ENCODE measurements at regions not wholly inside any gene's neighbourhood (a gene's known extent, or its start where the extent isn't known, plus 50 kb on each side); places are given as distances from the start of the nearest gene placed in this dataset.

DNA sequence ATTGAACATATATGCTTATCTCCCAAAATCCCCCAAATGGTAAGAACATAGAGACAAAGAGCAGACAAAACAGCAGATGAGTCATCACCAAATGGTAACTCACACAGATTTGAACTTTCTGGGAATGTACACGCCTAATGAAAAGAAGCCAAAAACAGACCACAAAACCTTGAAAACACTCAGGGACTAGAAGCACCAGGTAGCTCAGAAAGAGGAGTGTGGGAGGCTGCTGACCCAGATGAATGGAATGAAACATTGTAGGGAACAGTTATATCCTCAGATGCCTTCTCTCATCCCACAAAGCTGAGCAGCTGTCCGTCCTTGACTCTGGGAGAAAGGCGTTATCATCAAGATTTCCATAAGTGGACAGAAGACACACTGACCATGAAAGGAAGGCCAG lies 307.0 kb upstream of the USP25 start:
- intact Hi-C loops (cut with micrococcal nuclease) = no loop called here
- no peak for ATAC-seq

DNA sequence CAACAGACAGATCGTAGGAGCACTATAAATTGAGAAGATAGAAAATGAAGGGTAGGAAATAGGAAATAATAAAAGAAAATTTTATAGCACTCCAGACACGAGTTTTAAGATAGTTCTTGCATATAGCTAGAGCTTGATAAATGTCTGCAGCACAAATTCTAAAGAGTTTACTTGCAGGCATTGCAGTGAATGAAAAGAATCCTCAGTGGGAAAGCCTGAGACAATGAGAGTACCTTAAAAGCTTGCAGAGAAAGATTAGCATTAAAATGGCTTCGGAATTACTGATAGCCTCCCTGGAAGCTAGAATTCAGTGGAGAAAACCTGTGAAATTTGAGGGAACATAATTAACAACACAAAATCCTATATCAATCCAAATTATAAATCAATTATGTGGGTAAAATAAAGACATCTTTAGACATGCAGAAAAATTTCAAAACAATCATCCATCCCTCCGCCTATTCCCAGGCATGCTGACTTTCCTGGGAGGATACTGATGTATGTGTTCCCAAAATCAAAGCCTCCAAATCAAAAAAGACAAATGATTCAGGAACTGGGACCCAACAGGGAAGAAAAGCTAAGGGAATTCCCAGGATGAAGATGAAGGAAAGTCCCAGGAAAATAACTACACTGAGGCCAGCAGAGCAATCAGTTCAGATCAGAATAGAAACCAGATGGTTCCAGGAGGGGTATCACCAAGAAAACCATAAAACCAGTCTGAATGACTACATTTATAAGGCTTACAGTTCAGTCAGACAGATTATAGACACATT lies 305.9 kb upstream of the USP25 start:
- TF ChIP-seq, protein P1, sequence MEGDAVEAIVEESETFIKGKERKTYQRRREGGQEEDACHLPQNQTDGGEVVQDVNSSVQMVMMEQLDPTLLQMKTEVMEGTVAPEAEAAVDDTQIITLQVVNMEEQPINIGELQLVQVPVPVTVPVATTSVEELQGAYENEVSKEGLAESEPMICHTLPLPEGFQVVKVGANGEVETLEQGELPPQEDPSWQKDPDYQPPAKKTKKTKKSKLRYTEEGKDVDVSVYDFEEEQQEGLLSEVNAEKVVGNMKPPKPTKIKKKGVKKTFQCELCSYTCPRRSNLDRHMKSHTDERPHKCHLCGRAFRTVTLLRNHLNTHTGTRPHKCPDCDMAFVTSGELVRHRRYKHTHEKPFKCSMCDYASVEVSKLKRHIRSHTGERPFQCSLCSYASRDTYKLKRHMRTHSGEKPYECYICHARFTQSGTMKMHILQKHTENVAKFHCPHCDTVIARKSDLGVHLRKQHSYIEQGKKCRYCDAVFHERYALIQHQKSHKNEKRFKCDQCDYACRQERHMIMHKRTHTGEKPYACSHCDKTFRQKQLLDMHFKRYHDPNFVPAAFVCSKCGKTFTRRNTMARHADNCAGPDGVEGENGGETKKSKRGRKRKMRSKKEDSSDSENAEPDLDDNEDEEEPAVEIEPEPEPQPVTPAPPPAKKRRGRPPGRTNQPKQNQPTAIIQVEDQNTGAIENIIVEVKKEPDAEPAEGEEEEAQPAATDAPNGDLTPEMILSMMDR (IDR thresholded peaks at IDR 0.05) = no peak
- DNase-seq = no peak
- Mint-ChIP-seq H3K4me3 (no peak overlapping the region), H3K36me3 (no peaks in the 10 kb centered on the region), H3K4me1 (no peaks in the 10 kb centered on the region), H3K27ac (no peak overlapping the region), H3K9me3 (no peaks in the 10 kb centered on the region), H3K27me3 (ENCODE audit: low read depth in 2 of 2) (peaks cover 0 to 6% of the 10 kb centered on the region in 2 donors)
- no peak for ATAC-seq
- no peaks in the 10 kb centered on the region for H3K4me1 ChIP-seq (ENCODE audit: control insufficient read depth, insufficient read depth, low read length)
- no peaks in the 10 kb centered on the region for H3K36me3 ChIP-seq (ENCODE audit: control insufficient read depth, insufficient read depth, low read length)
- no peak overlapping the region for H3K27ac ChIP-seq (ENCODE audit: low read length)
- intact Hi-C loops (cut with micrococcal nuclease) = no loop called here
- 72% methylated on average over 2 of the region's 4 CpGs for WGBS (ENCODE audit: insufficient coverage)
- H3K4me3 ChIP-seq (ENCODE audit: low read length) = no peak overlapping the region
- H3K27me3 ChIP-seq (ENCODE audit: control insufficient read depth, insufficient read depth, low read length) = no peaks in the 10 kb centered on the region
- H3K9me3 ChIP-seq (ENCODE audit: control insufficient read depth, insufficient read depth, low read length) = no peaks in the 10 kb centered on the region

More for the DNA sequence above, 307.0 kb upstream of the USP25 start:
- Mint-ChIP-seq H3K27ac (no peak overlapping the region), H3K4me3 (no peak overlapping the region), H3K9me3 (no peaks in the 10 kb centered on the region), H3K36me3 (no peaks in the 10 kb centered on the region), H3K4me1 (no peaks in the 10 kb centered on the region), H3K27me3 (ENCODE audit: low read depth in 2 of 2) (peaks cover 0 to 8% of the 10 kb centered on the region in 2 donors)
- no peaks in the 10 kb centered on the region for H3K4me1 ChIP-seq (ENCODE audit: control insufficient read depth, insufficient read depth, low read length)
- no peaks in the 10 kb centered on the region for H3K9me3 ChIP-seq (ENCODE audit: control insufficient read depth, insufficient read depth, low read length)
- DNase-seq = no peak
- no peak overlapping the region for H3K27ac ChIP-seq (ENCODE audit: low read length)
- TF ChIP-seq, protein P1 (IDR thresholded peaks at IDR 0.05) = no peak
- no peaks in the 10 kb centered on the region for H3K36me3 ChIP-seq (ENCODE audit: control insufficient read depth, insufficient read depth, low read length)
- H3K4me3 ChIP-seq (ENCODE audit: low read length) = no peak overlapping the region
- no peaks in the 10 kb centered on the region for H3K27me3 ChIP-seq (ENCODE audit: control insufficient read depth, insufficient read depth, low read length)
- 100% methylated on average over 2 of the region's 3 CpGs for whole genome bisulfite sequencing (ENCODE audit: insufficient coverage)

DNA sequence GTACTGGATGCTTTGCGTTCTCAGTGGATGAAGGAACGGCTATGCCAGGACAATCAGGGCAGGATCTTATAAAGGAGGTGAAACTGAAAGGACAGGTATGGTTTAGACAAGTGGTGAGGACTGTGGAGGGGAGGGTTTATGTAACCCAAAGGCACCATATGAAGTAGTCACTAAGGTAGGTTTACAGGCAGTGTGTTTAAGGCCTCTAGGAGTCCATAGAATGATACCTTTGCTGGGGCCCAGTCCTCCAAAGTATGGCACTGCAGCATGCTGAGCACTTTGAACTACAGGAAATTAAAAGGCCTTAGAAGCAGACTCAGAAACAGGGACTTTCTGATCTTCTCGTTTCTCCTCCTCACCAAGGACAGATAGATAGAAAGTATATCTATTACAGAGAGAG lies 304.7 kb upstream of the USP25 start:
- TF ChIP-seq, protein P1 (IDR thresholded peaks at IDR 0.05) = no peak
- H3K27me3 Mint-ChIP-seq (ENCODE audit: low read depth in 2 of 2) = peaks cover 0 to 6% of the 10 kb centered on the region in 2 donors
- Histone ChIP-seq H3K4me1 (ENCODE audit: control insufficient read depth, insufficient read depth, low read length) (no peaks in the 10 kb centered on the region), H3K36me3 (ENCODE audit: control insufficient read depth, insufficient read depth, low read length) (no peaks in the 10 kb centered on the region), H3K9me3 (ENCODE audit: control insufficient read depth, insufficient read depth, low read length) (no peaks in the 10 kb centered on the region), H3K27ac (ENCODE audit: low read length) (no peak overlapping the region), H3K4me3 (ENCODE audit: low read length) (no peak overlapping the region), H3K27me3 (ENCODE audit: control insufficient read depth, insufficient read depth, low read length) (no peaks in the 10 kb centered on the region)
- no peaks in the 10 kb centered on the region for H3K36me3 Mint-ChIP-seq
- WGBS (ENCODE audit: insufficient coverage) = 86% methylated on average over 2 of the region's 3 CpGs
- no peak overlapping the region for H3K4me3 Mint-ChIP-seq
- ATAC-seq = no peak
- no peak overlapping the region for H3K27ac Mint-ChIP-seq
- no peaks in the 10 kb centered on the region for H3K9me3 Mint-ChIP-seq
- no peaks in the 10 kb centered on the region for H3K4me1 Mint-ChIP-seq
- peak in 1 of 2 donors; percentile 11 for DNase-seq
- intact Hi-C loops (cut with micrococcal nuclease) = no loop called here

DNA sequence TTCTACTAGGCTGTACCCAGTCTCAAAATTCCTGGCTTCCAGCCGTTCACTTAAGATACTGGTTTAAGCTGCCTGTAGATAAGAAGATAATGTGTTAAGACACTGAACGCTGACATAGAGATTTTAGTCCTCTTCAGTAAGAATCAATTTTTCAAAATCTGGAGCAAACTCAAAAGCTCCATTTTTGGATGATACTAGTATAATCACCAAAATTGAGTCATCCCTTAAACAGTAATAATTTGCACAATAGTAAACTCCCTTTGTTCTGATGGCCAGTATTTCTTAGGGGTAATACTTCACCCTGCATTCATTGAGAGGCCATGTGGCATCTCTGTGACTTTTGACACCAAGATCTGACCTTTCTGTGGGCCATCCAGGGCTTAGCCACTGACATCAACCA lies 299.8 kb upstream of the USP25 start:
- H3K27ac Mint-ChIP-seq = no peak overlapping the region

More for the DNA sequence above, 299.8 kb upstream of the USP25 start:
- Mint-ChIP-seq H3K4me1 (no peaks in the 10 kb centered on the region), H3K9me3 (no peaks in the 10 kb centered on the region), H3K27me3 (ENCODE audit: low read depth in 2 of 2) (peaks cover 0 to 3% of the 10 kb centered on the region in 2 donors), H3K4me3 (no peak overlapping the region), H3K36me3 (no peaks in the 10 kb centered on the region)
- H3K36me3 ChIP-seq (ENCODE audit: control insufficient read depth, insufficient read depth, low read length) = no peaks in the 10 kb centered on the region
- ATAC-seq (no peak), DNase-seq (no peak)
- WGBS (ENCODE audit: insufficient coverage) = 83% methylated on average over 1 of the region's 2 CpGs
- H3K9me3 ChIP-seq (ENCODE audit: control insufficient read depth, insufficient read depth, low read length) = no peaks in the 10 kb centered on the region
- intact Hi-C loops (cut with micrococcal nuclease) = no loop called here
- H3K4me1 ChIP-seq (ENCODE audit: control insufficient read depth, insufficient read depth, low read length) = no peaks in the 10 kb centered on the region
- no peak overlapping the region for H3K4me3 ChIP-seq (ENCODE audit: low read length)
- no peak overlapping the region for H3K27ac ChIP-seq (ENCODE audit: low read length)
- H3K27me3 ChIP-seq (ENCODE audit: control insufficient read depth, insufficient read depth, low read length) = no peaks in the 10 kb centered on the region
- TF ChIP-seq, protein P1 (IDR thresholded peaks at IDR 0.05) = no peak
